ENCODE measurements at regions not wholly inside any gene's neighbourhood (a gene's known extent, or its start where the extent isn't known, plus 50 kb on each side); places are given as distances from the start of the nearest gene placed in this dataset.

GRCh38 chr12:107457362-107457935, 228.2 kb upstream of the PWP1 start:
- Mint-ChIP-seq H3K27ac (no peak overlapping the region), H3K4me1 (no peaks in the 10 kb centered on the region), H3K27me3 (ENCODE audit: low read depth in 3 of 3) (peaks cover 0 to 1% (median 0%) of the 10 kb centered on the region in 3 donors), H3K4me3 (no peak overlapping the region), H3K9me3 (no peaks in the 10 kb centered on the region), H3K36me3 (peaks cover 0 to 3% (median 0%) of the 10 kb centered on the region in 3 donors)
- no peak for DNase-seq

- DNase-seq, result no peak
- H3K4me1 Mint-ChIP-seq, result no peaks in the 10 kb centered on the region
- H3K9me3 Mint-ChIP-seq, result no peaks in the 10 kb centered on the region
- no peak overlapping the region for H3K4me3 Mint-ChIP-seq
- H3K27ac Mint-ChIP-seq, result no peak overlapping the region
- H3K36me3 Mint-ChIP-seq, result no peaks in the 10 kb centered on the region
- peaks cover 0 to 1% (median 0%) of the 10 kb centered on the region in 3 donors for H3K27me3 Mint-ChIP-seq (ENCODE audit: low read depth in 3 of 3)
These were observed 227.4 kb upstream of the PWP1 start for GRCh38 chr12:107458163-107458562.

- DNase-seq, result no peak
- Mint-ChIP-seq H3K27ac (no peak overlapping the region), H3K4me3 (no peak overlapping the region), H3K27me3 (ENCODE audit: low read depth in 3 of 3) (peaks cover 0 to 1% (median 0%) of the 10 kb centered on the region in 3 donors), H3K4me1 (no peaks in the 10 kb centered on the region), H3K36me3 (no peaks in the 10 kb centered on the region), H3K9me3 (no peaks in the 10 kb centered on the region)
These were observed 226.6 kb upstream of the PWP1 start for GRCh38 chr12:107458990-107459389.

GRCh38 chr12:107459641-107460040, 226.0 kb upstream of the PWP1 start:
- DNase-seq, result no peak
- H3K9me3 Mint-ChIP-seq, result no peaks in the 10 kb centered on the region
- H3K27me3 Mint-ChIP-seq (ENCODE audit: low read depth in 3 of 3), result peaks cover 0 to 1% (median 0%) of the 10 kb centered on the region in 3 donors
- H3K4me3 Mint-ChIP-seq, result no peak overlapping the region
- no peaks in the 10 kb centered on the region for H3K36me3 Mint-ChIP-seq
- H3K4me1 Mint-ChIP-seq, result no peaks in the 10 kb centered on the region
- no peak overlapping the region for H3K27ac Mint-ChIP-seq

GRCh38 chr12:107461222-107461975, 224.2 kb upstream of the PWP1 start:
- H3K4me1 Mint-ChIP-seq, result no peaks in the 10 kb centered on the region
- H3K4me3 Mint-ChIP-seq, result no peak overlapping the region
- no peaks in the 10 kb centered on the region for H3K9me3 Mint-ChIP-seq
- peak overlapping the region in 1 of 6 donors; percentile 13 for H3K27ac Mint-ChIP-seq
- no peaks in the 10 kb centered on the region for H3K36me3 Mint-ChIP-seq
- H3K27me3 Mint-ChIP-seq (ENCODE audit: low read depth in 3 of 3), result peaks cover 0 to 2% (median 0%) of the 10 kb centered on the region in 3 donors
- DNase-seq, result no peak

- Mint-ChIP-seq H3K9me3 (no peaks in the 10 kb centered on the region), H3K27me3 (ENCODE audit: low read depth in 3 of 3) (peaks cover 0 to 2% (median 0%) of the 10 kb centered on the region in 3 donors), H3K36me3 (no peaks in the 10 kb centered on the region), H3K27ac (no peak overlapping the region), H3K4me3 (no peak overlapping the region), H3K4me1 (no peaks in the 10 kb centered on the region)
- DNase-seq, result peak in 2 of 3 donors; percentile 11
These were observed 222.9 kb upstream of the PWP1 start for GRCh38 chr12:107462428-107463332.

- H3K36me3 Mint-ChIP-seq, result no peaks in the 10 kb centered on the region
- H3K27me3 Mint-ChIP-seq (ENCODE audit: low read depth in 3 of 3), result peaks cover 0 to 2% (median 0%) of the 10 kb centered on the region in 3 donors
- H3K4me1 Mint-ChIP-seq, result peaks cover 5 to 8% of the 10 kb centered on the region in 2 donors
- no peaks in the 10 kb centered on the region for H3K9me3 Mint-ChIP-seq
- DNase-seq, result no peak
- H3K27ac Mint-ChIP-seq, result no peak overlapping the region
- H3K4me3 Mint-ChIP-seq, result no peak overlapping the region
These were observed 221.0 kb upstream of the PWP1 start for GRCh38 chr12:107464644-107465043.

GRCh38 chr12:107465625-107466024, 220.0 kb upstream of the PWP1 start:
- Mint-ChIP-seq H3K36me3 (no peaks in the 10 kb centered on the region), H3K4me1 (peaks cover 5 to 8% of the 10 kb centered on the region in 2 donors)

GRCh38 chr12:107467716-107468115, 217.9 kb upstream of the PWP1 start:
- peaks cover 0 to 4% (median 1%) of the 10 kb centered on the region in 3 donors for H3K27me3 Mint-ChIP-seq (ENCODE audit: low read depth in 3 of 3)
- H3K9me3 Mint-ChIP-seq, result no peaks in the 10 kb centered on the region
- no peaks in the 10 kb centered on the region for H3K36me3 Mint-ChIP-seq
- DNase-seq, result no peak
- no peak overlapping the region for H3K4me3 Mint-ChIP-seq
- H3K27ac Mint-ChIP-seq, result no peak overlapping the region
- peaks cover 5 to 8% of the 10 kb centered on the region in 2 donors for H3K4me1 Mint-ChIP-seq

More at GRCh38 chr12:107465625-107466024, 220.0 kb upstream of the PWP1 start:
- Mint-ChIP-seq H3K9me3 (no peaks in the 10 kb centered on the region), H3K27ac (no peak overlapping the region), H3K4me3 (no peak overlapping the region), H3K27me3 (ENCODE audit: low read depth in 3 of 3) (peaks cover 0 to 4% (median 0%) of the 10 kb centered on the region in 3 donors)
- DNase-seq, result no peak

GRCh38 chr12:107468182-107468581, 217.4 kb upstream of the PWP1 start:
- Mint-ChIP-seq H3K4me3 (no peak overlapping the region), H3K27ac (no peak overlapping the region), H3K27me3 (ENCODE audit: low read depth in 3 of 3) (peaks cover 0 to 4% (median 1%) of the 10 kb centered on the region in 3 donors), H3K4me1 (peaks cover 5 to 8% of the 10 kb centered on the region in 2 donors), H3K9me3 (no peaks in the 10 kb centered on the region), H3K36me3 (no peaks in the 10 kb centered on the region)
- DNase-seq, result no peak

GRCh38 chr12:107469011-107469410, 216.6 kb upstream of the PWP1 start:
- Mint-ChIP-seq H3K9me3 (no peaks in the 10 kb centered on the region), H3K36me3 (no peaks in the 10 kb centered on the region), H3K27ac (no peak overlapping the region), H3K27me3 (ENCODE audit: low read depth in 3 of 3) (peaks cover 0 to 4% (median 1%) of the 10 kb centered on the region in 3 donors), H3K4me3 (no peak overlapping the region), H3K4me1 (peaks cover 5 to 8% of the 10 kb centered on the region in 2 donors)
- DNase-seq, result no peak

GRCh38 chr12:107470645-107471044, 215.0 kb upstream of the PWP1 start:
- peaks cover 0 to 4% (median 1%) of the 10 kb centered on the region in 3 donors for H3K27me3 Mint-ChIP-seq (ENCODE audit: low read depth in 3 of 3)
- H3K9me3 Mint-ChIP-seq, result no peaks in the 10 kb centered on the region
- H3K4me3 Mint-ChIP-seq, result no peak overlapping the region
- peaks cover 17 to 20% of the 10 kb centered on the region in 2 donors for H3K4me1 Mint-ChIP-seq
- DNase-seq, result no peak
- H3K27ac Mint-ChIP-seq, result no peak overlapping the region
- no peaks in the 10 kb centered on the region for H3K36me3 Mint-ChIP-seq

- Mint-ChIP-seq H3K4me3 (no peak overlapping the region), H3K9me3 (no peaks in the 10 kb centered on the region), H3K27me3 (ENCODE audit: low read depth in 3 of 3) (peaks cover 0 to 4% (median 1%) of the 10 kb centered on the region in 3 donors), H3K4me1 (peaks cover 27 to 28% of the 10 kb centered on the region in 2 donors), H3K27ac (no peak overlapping the region), H3K36me3 (no peaks in the 10 kb centered on the region)
- DNase-seq, result no peak
These were observed 213.3 kb upstream of the PWP1 start for GRCh38 chr12:107472308-107472707.

- no peak for DNase-seq
- Mint-ChIP-seq H3K36me3 (no peaks in the 10 kb centered on the region), H3K4me3 (no peak overlapping the region), H3K27ac (no peak overlapping the region), H3K27me3 (ENCODE audit: low read depth in 3 of 3) (peaks cover 0 to 4% (median 2%) of the 10 kb centered on the region in 3 donors), H3K4me1 (peaks cover 21 to 22% of the 10 kb centered on the region in 2 donors), H3K9me3 (no peaks in the 10 kb centered on the region)
These were observed 211.5 kb upstream of the PWP1 start for GRCh38 chr12:107474099-107474498.
